Smooth muscle cell (in vitro differentiated cells): ENCODE measurements at regions not wholly inside any gene's neighbourhood (a gene's known extent, or its start where the extent isn't known, plus 50 kb on each side); places are given as distances from the start of the nearest gene placed in this dataset.

Source experiments
- DNase-seq: peaks from one replicate; lab custom pipeline; 2025; ENCODE audit not compliant: unreplicated experiment; lab: John Stamatoyannopoulos, UW
- H2AFZ ChIP-seq: fragments of 200-600 bp; sonication (generic); 2 replicates; pipeline ENCODE4 v1.6.0; 2016; ENCODE audit warnings: antibody characterized with exemption, low read depth, mild to moderate bottlenecking
- H3F3A ChIP-seq: fragments of 200-600 bp; sonication (generic); 2 replicates; pipeline ENCODE4 v1.6.0; 2017; ENCODE audit warnings: antibody characterized with exemption, low read depth
- H3K27ac ChIP-seq: fragments of 200-600 bp; sonication (generic); 2 replicates; pipeline ENCODE4 v1.5.1; 2016; ENCODE audit warnings: low read depth, mild to moderate bottlenecking
- H3K27me3 ChIP-seq: fragments of 200-600 bp; sonication (generic); 2 replicates; pipeline ENCODE4 v1.6.1; 2016; ENCODE audit warnings: low read depth, mild to moderate bottlenecking
- H3K36me3 ChIP-seq: fragments of 200-600 bp; sonication (generic); 2 replicates; pipeline ENCODE4 v1.5.1; 2016; ENCODE audit warnings: low read depth
- H3K4me1 ChIP-seq: fragments of 200-600 bp; sonication (generic); 2 replicates; pipeline ENCODE4 v1.5.1; 2016; ENCODE audit warnings: low read depth
- H3K4me2 ChIP-seq: fragments of 200-600 bp; sonication (generic); 2 replicates; pipeline ENCODE4 v1.6.0; 2016; ENCODE audit warnings: mild to moderate bottlenecking
- H3K4me3 ChIP-seq: fragments of 200-600 bp; sonication (generic); 2 replicates; pipeline ENCODE4 v1.5.1; 2016; ENCODE audit warnings: mild to moderate bottlenecking
- H3K79me2 ChIP-seq: fragments of 200-600 bp; sonication (generic); 2 replicates; pipeline ENCODE4 v1.6.0; 2016; ENCODE audit warnings: low read depth, mild to moderate bottlenecking
- H3K9ac ChIP-seq: fragments of 200-600 bp; sonication (generic); 2 replicates; pipeline ENCODE4 v1.6.0; 2016; ENCODE audit warnings: low read depth
- H3K9me3 ChIP-seq: fragments of 200-600 bp; sonication (generic); replicated peaks from 2 replicates; pipeline ENCODE4 v1.5.1; 2016; ENCODE audit warnings: low read depth
- H4K20me1 ChIP-seq: fragments of 200-600 bp; sonication (generic); 2 replicates; pipeline ENCODE4 v1.6.0; 2016; ENCODE audit warnings: low read depth
- WGBS: methylation state at CpG from one replicate; pipeline ENCODE4 v1.1.7; 2016; ENCODE audit warnings: low lambda C conversion rate; 5-methylcytosine and 5-hydroxymethylcytosine counted together
- TF ChIP-seq, protein P1 (sequence below): fragments of 200-600 bp; sonication (generic); IDR thresholded peaks from 2 replicates; pipeline ENCODE4 v1.5.1; 2017; ENCODE audit warnings: borderline replicate concordance, mild to moderate bottlenecking, antibody characterized with exemption; ENCODE audit not compliant: insufficient read depth, poor library complexity, severe bottlenecking

- H3K9ac ChIP-seq = no peak overlapping the region
- H3K79me2 ChIP-seq = no peaks in the 10 kb centered on the region
- H4K20me1 ChIP-seq = no peaks in the 10 kb centered on the region
- no peaks in the 10 kb centered on the region for H3F3A ChIP-seq
- H3K36me3 ChIP-seq = no peaks in the 10 kb centered on the region
- H3K27me3 ChIP-seq = no peaks in the 10 kb centered on the region
- no peaks in the 10 kb centered on the region for H3K4me1 ChIP-seq
- H3K27ac ChIP-seq = no peak overlapping the region
- no peak overlapping the region for H3K4me3 ChIP-seq
- no peak for DNase-seq
- whole genome bisulfite sequencing = 95% methylated on average over 3 of the region's 3 CpGs
- TF ChIP-seq, protein P1, sequence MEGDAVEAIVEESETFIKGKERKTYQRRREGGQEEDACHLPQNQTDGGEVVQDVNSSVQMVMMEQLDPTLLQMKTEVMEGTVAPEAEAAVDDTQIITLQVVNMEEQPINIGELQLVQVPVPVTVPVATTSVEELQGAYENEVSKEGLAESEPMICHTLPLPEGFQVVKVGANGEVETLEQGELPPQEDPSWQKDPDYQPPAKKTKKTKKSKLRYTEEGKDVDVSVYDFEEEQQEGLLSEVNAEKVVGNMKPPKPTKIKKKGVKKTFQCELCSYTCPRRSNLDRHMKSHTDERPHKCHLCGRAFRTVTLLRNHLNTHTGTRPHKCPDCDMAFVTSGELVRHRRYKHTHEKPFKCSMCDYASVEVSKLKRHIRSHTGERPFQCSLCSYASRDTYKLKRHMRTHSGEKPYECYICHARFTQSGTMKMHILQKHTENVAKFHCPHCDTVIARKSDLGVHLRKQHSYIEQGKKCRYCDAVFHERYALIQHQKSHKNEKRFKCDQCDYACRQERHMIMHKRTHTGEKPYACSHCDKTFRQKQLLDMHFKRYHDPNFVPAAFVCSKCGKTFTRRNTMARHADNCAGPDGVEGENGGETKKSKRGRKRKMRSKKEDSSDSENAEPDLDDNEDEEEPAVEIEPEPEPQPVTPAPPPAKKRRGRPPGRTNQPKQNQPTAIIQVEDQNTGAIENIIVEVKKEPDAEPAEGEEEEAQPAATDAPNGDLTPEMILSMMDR = no peak
- no peak overlapping the region for H2AFZ ChIP-seq
- no peaks in the 10 kb centered on the region for H3K9me3 ChIP-seq
- no peak overlapping the region for H3K4me2 ChIP-seq
These were observed 539.1 kb downstream of the TMTC2 start for GRCh38 chr12:83225806-83226205.

DNA sequence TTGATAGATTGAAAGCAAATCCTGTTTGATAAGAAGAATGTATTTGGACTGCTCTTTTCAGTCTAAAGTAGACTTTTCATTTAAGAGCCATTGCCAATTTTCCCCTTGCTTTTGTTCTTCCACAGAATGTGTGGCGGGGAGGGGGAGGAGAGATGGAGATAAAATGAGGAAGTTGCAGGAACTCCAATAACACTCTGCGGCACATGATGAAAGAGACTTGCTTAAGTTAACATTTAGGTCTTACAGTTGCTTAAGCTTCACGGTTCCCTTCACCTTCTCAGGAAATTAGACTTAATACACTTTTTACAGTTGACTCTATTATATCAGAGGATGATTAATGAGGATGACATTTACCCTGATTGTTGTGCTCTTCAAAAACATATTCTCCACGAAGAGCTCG is 537.3 kb downstream of the TMTC2 start:
- Histone ChIP-seq H3K9me3 (no peaks in the 10 kb centered on the region), H3K4me3 (no peak overlapping the region), H3K4me1 (no peaks in the 10 kb centered on the region), H3K27ac (no peak overlapping the region), H4K20me1 (no peaks in the 10 kb centered on the region), H3K36me3 (no peaks in the 10 kb centered on the region), H3K9ac (no peak overlapping the region), H3K27me3 (no peaks in the 10 kb centered on the region), H3K4me2 (no peak overlapping the region), H2AFZ (no peak overlapping the region), H3K79me2 (no peaks in the 10 kb centered on the region), H3F3A (no peaks in the 10 kb centered on the region)
- DNase-seq = no peak
- TF ChIP-seq, protein P1 = no peak
- WGBS = 83% methylated on average over 5 of the region's 5 CpGs

DNA sequence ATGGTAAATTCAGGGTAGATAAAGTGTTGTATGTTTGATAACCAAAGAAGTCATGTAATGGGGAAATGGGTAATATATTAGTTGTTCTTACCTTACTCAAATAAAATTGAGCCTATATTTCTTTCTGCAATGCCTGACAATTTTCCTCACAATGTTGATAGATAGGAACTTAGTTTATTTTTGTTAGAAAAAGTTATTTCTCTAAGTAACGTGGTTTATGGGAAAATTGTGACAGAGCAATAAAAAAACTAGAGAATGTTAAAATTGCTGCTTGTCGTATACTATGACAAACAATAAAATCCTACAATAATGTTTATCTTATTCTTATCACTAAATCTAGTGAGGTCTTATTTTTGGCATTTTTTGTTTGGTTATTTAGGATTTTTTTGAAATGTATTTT is 534.1 kb downstream of the TMTC2 start:
- no peaks in the 10 kb centered on the region for H4K20me1 ChIP-seq
- H3F3A ChIP-seq = no peaks in the 10 kb centered on the region
- H3K9ac ChIP-seq = no peak overlapping the region
- 85% methylated on average over 2 of the region's 2 CpGs for WGBS
- DNase-seq = no peak
- no peaks in the 10 kb centered on the region for H3K9me3 ChIP-seq
- H3K4me3 ChIP-seq = no peak overlapping the region
- no peak overlapping the region for H2AFZ ChIP-seq
- H3K4me1 ChIP-seq = no peaks in the 10 kb centered on the region
- H3K27ac ChIP-seq = no peak overlapping the region
- TF ChIP-seq, protein P1 = no peak
- H3K79me2 ChIP-seq = no peaks in the 10 kb centered on the region
- H3K4me2 ChIP-seq = no peak overlapping the region
- H3K36me3 ChIP-seq = no peaks in the 10 kb centered on the region
- no peaks in the 10 kb centered on the region for H3K27me3 ChIP-seq

- H3K27me3 ChIP-seq = no peaks in the 10 kb centered on the region
- H3K36me3 ChIP-seq = no peaks in the 10 kb centered on the region
- no peak overlapping the region for H3K4me2 ChIP-seq
- H3F3A ChIP-seq = no peaks in the 10 kb centered on the region
- no peak overlapping the region for H2AFZ ChIP-seq
- no peaks in the 10 kb centered on the region for H3K79me2 ChIP-seq
- no peaks in the 10 kb centered on the region for H4K20me1 ChIP-seq
- no peak overlapping the region for H3K9ac ChIP-seq
- DNase-seq = no peak
- no peaks in the 10 kb centered on the region for H3K9me3 ChIP-seq
- peaks cover 7% of the 10 kb centered on the region for H3K4me1 ChIP-seq
- no peak overlapping the region for H3K4me3 ChIP-seq
- WGBS = 96% methylated on average over 3 of the region's 3 CpGs
- H3K27ac ChIP-seq = no peak overlapping the region
- TF ChIP-seq, protein P1 = no peak
These were observed 529.5 kb downstream of the TMTC2 start for GRCh38 chr12:83216230-83216629.
